Brain microvascular endothelial cell (primary cell): ENCODE measurements at regions not wholly inside any gene's neighbourhood (a gene's known extent, or its start where the extent isn't known, plus 50 kb on each side); places are given as distances from the start of the nearest gene placed in this dataset.

ENCODE experiments used
- DNase-seq: peaks from one replicate; pipeline ENCODE4 v3.0.0-alpha.2; 2020
- H3K27ac ChIP-seq: fragments of 250-450 bp; sonication (Bioruptor Pico); 2 replicates; pipeline ENCODE4 v1.5.1; 2020; ENCODE audit warnings: mild to moderate bottlenecking, moderate library complexity
- H3K27me3 ChIP-seq: fragments of 250-450 bp; sonication (Bioruptor Pico); replicated peaks from 2 replicates; pipeline ENCODE4 v1.5.1; 2020; ENCODE audit warnings: mild to moderate bottlenecking
- H3K36me3 ChIP-seq: fragments of 250-450 bp; sonication (Bioruptor Pico); replicated peaks from 2 replicates; pipeline ENCODE4 v1.5.1; 2020; ENCODE audit warnings: mild to moderate bottlenecking
- H3K4me3 ChIP-seq: 2 replicates; pipeline ENCODE4 v1.5.1; 2011; ENCODE audit warnings: low read depth, mild to moderate bottlenecking, control low read depth, low read length, moderate library complexity
- CTCF ChIP-seq: IDR thresholded peaks from 2 replicates; pipeline ENCODE4 v1.5.1; 2011; ENCODE audit warnings: low read depth, mild to moderate bottlenecking, moderate library complexity, low read length, control low read depth, inconsistent platforms; ENCODE audit errors: missing control alignments
- in situ Hi-C: cut with HindIII; loops from 2 replicates; pipeline ENCODE4 v1.10.0; 2017; ENCODE audit warnings: low sequenced_read_pairs, low pct_ligation_motif_present

DNA sequence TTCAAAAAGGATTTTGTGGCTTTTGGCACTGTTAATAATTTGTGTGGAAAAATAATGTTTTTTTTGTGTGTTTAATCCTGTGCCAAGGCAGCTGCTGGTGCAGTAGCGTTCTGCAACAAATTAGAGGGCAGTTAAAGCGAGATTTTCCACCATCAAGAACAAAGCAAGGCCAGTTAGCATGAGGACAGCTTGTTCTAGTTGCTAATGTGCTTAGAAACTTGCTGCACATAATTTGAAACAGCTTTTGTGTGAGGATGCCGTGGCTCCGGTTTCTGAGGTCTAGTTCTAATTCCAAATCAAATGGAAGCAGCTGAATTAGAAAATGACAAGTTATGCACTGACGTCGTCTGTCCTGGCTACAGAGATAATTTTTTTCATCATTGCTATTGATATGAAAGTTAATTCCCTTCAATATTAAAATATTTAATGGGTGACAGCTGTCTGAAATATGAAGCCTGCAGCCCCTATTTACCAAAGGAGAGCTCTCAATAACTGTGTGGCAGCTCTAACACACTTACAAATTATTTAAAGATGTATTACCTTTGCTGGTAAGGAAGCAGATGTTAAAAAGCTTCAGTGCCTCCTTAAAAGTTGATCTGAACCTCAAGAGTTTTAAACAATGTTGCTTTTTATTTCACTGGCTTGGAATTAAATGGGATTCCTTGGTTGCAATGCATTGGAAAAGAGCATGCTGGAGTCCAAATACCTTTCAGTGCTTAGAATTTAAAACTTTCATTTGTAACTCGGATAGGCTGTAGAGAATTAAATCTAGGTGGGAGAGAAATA, 128.6 kb downstream of the SPATA31D1 start:
- Histone ChIP-seq H3K27me3 (no peaks in the 10 kb centered on the region), H3K27ac (no peak overlapping the region), H3K4me3 (no peak overlapping the region), H3K36me3 (no peaks in the 10 kb centered on the region)
- TF ChIP-seq CTCF = no peak
- no peak for DNase-seq
- in situ Hi-C loops = no loop called here

- DNase-seq = no peak
- Histone ChIP-seq H3K36me3 (no peaks in the 10 kb centered on the region), H3K27ac (no peak overlapping the region), H3K4me3 (no peak overlapping the region), H3K27me3 (no peaks in the 10 kb centered on the region)
- in situ Hi-C loops = no loop called here
- no peak for TF ChIP-seq CTCF
Observed at GRCh38 chr9:82122731-82123130, 134.2 kb downstream of the SPATA31D1 start.

GRCh38 chr9:82124090-82124489, 135.5 kb downstream of the SPATA31D1 start:
- no peaks in the 10 kb centered on the region for H3K36me3 ChIP-seq
- no peaks in the 10 kb centered on the region for H3K27me3 ChIP-seq
- DNase-seq = peak; percentile 79
- H3K4me3 ChIP-seq = no peak overlapping the region
- in situ Hi-C loops = no loop called here
- H3K27ac ChIP-seq = no peak overlapping the region
- TF ChIP-seq CTCF = no peak

DNA sequence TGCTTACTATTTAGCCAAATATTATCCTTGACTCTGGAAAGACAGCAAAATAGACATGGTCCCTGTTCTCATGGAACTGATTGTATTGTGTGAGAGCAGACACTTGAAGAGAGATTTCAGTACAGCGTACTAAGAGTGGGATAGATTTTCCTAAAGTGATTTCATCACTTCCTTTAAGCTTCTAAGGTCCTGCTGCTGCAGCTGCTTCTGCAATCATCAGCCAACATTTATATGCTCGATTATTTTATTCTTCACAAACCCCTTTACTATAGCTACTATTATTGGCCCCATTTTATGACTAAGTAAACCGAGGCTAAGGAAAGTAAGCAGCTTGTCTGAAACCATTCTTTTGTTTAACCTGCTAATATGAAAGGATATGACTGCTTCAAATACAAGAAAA, 137.7 kb downstream of the SPATA31D1 start:
- H3K27ac ChIP-seq = no peak overlapping the region
- no peak for DNase-seq
- no peak for TF ChIP-seq CTCF
- no peaks in the 10 kb centered on the region for H3K27me3 ChIP-seq
- in situ Hi-C loops = no loop called here
- no peaks in the 10 kb centered on the region for H3K36me3 ChIP-seq
- no peak overlapping the region for H3K4me3 ChIP-seq

DNA sequence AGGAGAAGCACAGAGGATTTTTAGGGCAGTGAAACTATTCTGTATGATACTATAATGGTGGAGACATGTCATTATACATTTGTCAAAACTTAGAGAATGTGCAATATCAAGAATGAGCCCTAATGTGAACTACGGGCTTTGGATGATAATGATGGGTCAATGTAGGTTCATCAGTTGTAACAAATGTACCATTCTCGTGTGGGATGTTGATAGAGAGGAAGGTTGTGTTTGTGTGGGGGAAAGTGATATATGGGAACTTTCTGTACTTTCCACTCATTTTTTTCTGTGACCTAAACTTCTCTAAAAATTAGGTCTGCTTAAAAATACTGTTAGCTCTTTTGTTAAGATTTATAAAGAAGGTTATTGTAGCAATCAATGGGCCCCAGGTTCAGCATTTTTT, 138.9 kb downstream of the SPATA31D1 start:
- no peak overlapping the region for H3K4me3 ChIP-seq
- no peak overlapping the region for H3K27ac ChIP-seq
- no peaks in the 10 kb centered on the region for H3K27me3 ChIP-seq
- in situ Hi-C loops = no loop called here
- DNase-seq = no peak
- TF ChIP-seq CTCF = no peak
- H3K36me3 ChIP-seq = no peaks in the 10 kb centered on the region
